Immature natural killer cell (primary cell): ENCODE measurements at regions not wholly inside any gene's neighbourhood (a gene's known extent, or its start where the extent isn't known, plus 50 kb on each side); places are given as distances from the start of the nearest gene placed in this dataset.
"Not testable (repeated sequence)": the region's sequence is repeated elsewhere in the genome, so short reads cannot be mapped to it uniquely, and the experiment has no call there.

Experiments used
- DNase-seq, 3 donors: peaks; one replicate each; pipeline ENCODE4 v3.0.0; 2022; ENCODE audit warnings: mixed read lengths in 1 of 3
- H3K27ac Mint-ChIP-seq, 6 donors: one replicate each; pipeline ENCODE4 v1.8.0; 2020; ENCODE audit warnings: mixed read lengths in 6 of 6, mild to moderate bottlenecking in 5 of 6, inconsistent platforms in 4 of 6, moderate library complexity in 3 of 6
- H3K27me3 Mint-ChIP-seq, 3 donors: one replicate each; pipeline ENCODE4 v1.8.0; 2020 to 2021; ENCODE audit warnings: low read depth in 3 of 3, mild to moderate bottlenecking in 3 of 3, mixed read lengths in 3 of 3, moderate library complexity in 3 of 3, inconsistent platforms in 1 of 3
- H3K36me3 Mint-ChIP-seq, 3 donors: one replicate each; pipeline ENCODE4 v1.8.0; 2020; ENCODE audit warnings: mixed read lengths in 3 of 3, inconsistent platforms in 2 of 3, mild to moderate bottlenecking in 2 of 3
- H3K4me1 Mint-ChIP-seq, 2 donors: one replicate each; pipeline ENCODE4 v1.8.0; 2020; ENCODE audit warnings: inconsistent platforms in 2 of 2, mild to moderate bottlenecking in 2 of 2, mixed read lengths in 2 of 2, moderate library complexity in 1 of 2
- H3K4me3 Mint-ChIP-seq, 5 donors: one replicate each; pipeline ENCODE4 v1.8.0; 2020; ENCODE audit warnings: mild to moderate bottlenecking in 5 of 5, mixed read lengths in 5 of 5, inconsistent platforms in 3 of 5, moderate library complexity in 3 of 5
- H3K9me3 Mint-ChIP-seq, 6 donors: one replicate each; pipeline ENCODE4 v1.8.0; 2020; ENCODE audit warnings: mild to moderate bottlenecking in 6 of 6, mixed read lengths in 6 of 6, inconsistent platforms in 4 of 6, moderate library complexity in 3 of 6

DNA sequence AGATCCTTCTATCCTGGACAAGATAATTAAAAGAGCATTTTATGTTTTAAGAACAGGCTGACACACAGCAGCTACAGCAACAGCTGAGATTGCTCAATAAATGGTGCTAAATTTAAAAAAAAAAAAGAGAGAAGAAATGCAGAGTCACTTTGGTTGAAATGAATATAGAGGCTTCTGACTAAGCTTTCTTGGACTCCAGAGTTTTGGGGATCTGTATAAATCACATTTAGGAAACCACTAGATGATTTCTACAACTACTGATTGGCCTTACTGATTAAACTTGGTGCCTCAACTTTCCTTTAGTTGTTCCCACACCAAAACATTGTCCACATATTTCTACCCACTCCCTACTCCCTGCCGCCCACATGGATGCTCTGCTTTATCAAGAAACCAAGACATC, 132.9 kb upstream of the ZBTB20 start:
- Mint-ChIP-seq H3K4me3 (no peak overlapping the region), H3K36me3 (peaks cover 0 to 4% (median 0%) of the 10 kb centered on the region in 3 donors), H3K4me1 (no peaks in the 10 kb centered on the region), H3K27me3 (peaks cover 0 to 6% (median 4%) of the 10 kb centered on the region in 3 donors), H3K27ac (no peak overlapping the region), H3K9me3 (peaks cover 0 to 6% (median 0%) of the 10 kb centered on the region in 6 donors)
- DNase-seq, result no peak

DNA sequence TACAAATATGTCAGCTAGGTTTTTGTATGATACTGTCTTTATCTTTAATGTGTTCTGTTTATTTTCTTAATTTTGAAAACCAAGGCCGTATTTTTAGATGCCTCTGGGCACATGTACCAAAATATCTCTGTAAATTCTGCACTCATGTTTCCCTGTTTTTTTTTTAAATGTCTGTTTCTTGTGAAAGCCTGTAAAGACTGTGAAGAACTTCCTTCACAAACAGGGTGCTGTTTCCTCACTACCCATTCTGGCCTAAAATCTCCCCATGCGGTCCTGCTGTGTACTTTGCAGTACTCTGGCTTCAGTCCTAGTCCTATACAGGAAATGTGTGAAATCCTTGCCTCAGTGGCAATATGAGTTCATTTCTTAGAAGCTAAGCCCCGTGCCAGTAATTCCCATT, 133.4 kb upstream of the ZBTB20 start:
- Mint-ChIP-seq H3K36me3 (peaks cover 0 to 4% (median 0%) of the 10 kb centered on the region in 3 donors), H3K9me3 (peaks cover 0 to 6% (median 0%) of the 10 kb centered on the region in 6 donors), H3K4me1 (no peaks in the 10 kb centered on the region), H3K4me3 (no peak overlapping the region), H3K27me3 (peaks cover 0 to 4% (median 4%) of the 10 kb centered on the region in 3 donors), H3K27ac (no peak overlapping the region)
- no peak for DNase-seq

DNA sequence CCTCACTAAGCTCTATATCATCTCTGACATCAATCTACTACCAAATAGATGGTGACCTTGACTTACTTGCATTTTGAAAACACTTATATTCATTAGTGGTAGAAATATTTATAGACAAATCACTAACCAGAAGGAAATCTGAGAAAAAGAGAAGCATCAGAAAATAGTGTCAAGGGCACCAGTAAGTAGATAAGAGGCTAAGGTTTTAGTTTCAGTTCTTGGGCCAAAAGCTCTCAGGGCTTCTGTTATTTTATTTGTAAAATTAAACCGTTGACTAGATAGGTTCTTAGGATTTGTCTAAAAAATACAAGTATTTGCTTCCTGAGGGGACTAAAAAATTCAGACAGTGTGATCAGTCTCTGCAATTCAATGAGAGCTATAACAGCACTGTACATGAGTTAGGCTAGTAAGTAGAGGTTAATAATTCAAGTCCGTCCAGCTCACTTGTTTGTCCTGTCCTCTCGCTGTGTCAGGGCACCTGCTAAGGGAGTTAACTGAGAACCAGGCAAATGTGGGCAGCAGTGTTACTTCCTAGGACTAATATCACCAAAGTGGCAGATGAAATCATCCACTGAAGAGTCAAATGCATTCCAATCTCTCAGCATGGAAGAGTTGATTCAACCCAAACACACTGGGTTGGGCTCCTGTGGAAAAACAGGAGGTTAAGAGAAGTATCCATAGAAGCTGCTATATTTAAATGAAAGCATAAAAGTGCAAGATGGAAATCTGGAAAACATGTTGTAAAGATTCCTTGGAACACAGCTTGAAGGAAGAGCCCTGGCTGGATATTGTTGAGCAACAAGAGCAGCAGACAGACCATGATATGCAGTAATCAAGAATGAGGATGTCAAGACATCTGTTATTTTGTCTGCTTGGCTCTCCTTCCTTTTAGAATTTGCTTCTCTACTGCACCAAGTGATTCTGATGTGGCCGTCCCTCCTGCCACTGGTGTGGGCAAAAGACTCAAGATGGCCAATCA, 134.9 kb upstream of the ZBTB20 start:
- no peak overlapping the region for H3K4me3 Mint-ChIP-seq
- no peak overlapping the region for H3K27ac Mint-ChIP-seq
- DNase-seq, result no peak
- H3K9me3 Mint-ChIP-seq, result peaks cover 0 to 6% (median 0%) of the 10 kb centered on the region in 6 donors
- peaks cover 0 to 6% (median 2%) of the 10 kb centered on the region in 3 donors for H3K27me3 Mint-ChIP-seq
- peaks cover 0 to 4% (median 0%) of the 10 kb centered on the region in 3 donors for H3K36me3 Mint-ChIP-seq
- no peaks in the 10 kb centered on the region for H3K4me1 Mint-ChIP-seq

DNA sequence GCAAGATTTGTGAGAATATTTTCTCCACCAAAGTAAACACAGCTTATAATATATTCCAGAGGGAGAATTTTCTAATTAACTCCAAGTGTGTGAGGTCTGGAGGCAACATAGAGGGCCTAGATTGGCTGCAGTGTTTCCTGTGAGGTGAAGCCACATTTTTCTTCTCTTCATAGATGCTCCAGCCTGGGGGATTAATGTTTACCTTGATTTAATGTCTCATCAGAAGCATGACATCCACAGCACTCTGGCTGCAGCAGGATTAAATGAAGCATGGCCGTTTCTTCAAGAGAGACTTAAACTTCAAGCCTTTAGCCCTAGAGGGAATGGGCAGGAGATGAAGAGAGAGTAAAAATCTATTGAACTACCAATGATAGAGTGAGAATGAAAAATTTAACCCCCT, 137.9 kb upstream of the ZBTB20 start:
- H3K27ac Mint-ChIP-seq, result no peak overlapping the region
- no peaks in the 10 kb centered on the region for H3K36me3 Mint-ChIP-seq
- peaks cover 0 to 4% (median 2%) of the 10 kb centered on the region in 3 donors for H3K27me3 Mint-ChIP-seq
- DNase-seq, result no peak
- H3K4me3 Mint-ChIP-seq, result no peak overlapping the region
- peaks cover 0 to 1% (median 0%) of the 10 kb centered on the region in 6 donors for H3K9me3 Mint-ChIP-seq
- H3K4me1 Mint-ChIP-seq, result no peaks in the 10 kb centered on the region

DNA sequence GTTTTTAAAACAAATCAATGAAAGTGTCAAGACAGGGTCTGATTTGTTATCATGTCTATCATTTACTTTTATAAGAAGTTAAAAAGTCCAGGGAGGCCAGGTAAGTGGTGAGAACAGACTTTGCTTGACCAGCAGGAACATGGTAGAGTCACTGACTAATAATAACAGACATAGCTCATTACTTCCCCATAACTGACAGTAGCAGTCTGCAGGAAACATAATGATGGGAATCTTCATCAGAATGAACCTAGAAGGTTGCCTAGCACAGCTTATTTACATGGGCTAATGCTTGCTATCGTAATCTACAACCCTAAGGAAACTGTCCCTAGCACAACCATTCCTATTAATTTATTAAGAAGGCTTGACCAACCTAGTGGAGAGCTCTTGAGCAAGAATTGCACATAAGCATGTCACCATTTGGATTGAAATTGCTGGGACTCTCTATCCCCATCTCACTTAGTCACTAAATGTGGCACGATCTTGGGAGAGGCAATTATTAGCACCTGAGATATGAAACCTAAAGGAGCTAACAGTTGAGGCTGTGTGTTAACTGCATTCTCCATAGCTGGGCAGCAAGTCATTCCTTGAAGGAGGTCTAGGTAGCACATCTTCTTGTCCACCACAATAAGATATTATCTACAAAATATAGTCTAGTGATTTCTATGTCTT, 139.6 kb upstream of the ZBTB20 start:
- Mint-ChIP-seq H3K4me3 (no peak overlapping the region), H3K27ac (no peak overlapping the region), H3K4me1 (no peaks in the 10 kb centered on the region), H3K9me3 (peaks cover 0 to 1% (median 0%) of the 10 kb centered on the region in 6 donors), H3K27me3 (peaks cover 0 to 2% (median 2%) of the 10 kb centered on the region in 3 donors), H3K36me3 (no peaks in the 10 kb centered on the region)
- DNase-seq, result no peak

DNA sequence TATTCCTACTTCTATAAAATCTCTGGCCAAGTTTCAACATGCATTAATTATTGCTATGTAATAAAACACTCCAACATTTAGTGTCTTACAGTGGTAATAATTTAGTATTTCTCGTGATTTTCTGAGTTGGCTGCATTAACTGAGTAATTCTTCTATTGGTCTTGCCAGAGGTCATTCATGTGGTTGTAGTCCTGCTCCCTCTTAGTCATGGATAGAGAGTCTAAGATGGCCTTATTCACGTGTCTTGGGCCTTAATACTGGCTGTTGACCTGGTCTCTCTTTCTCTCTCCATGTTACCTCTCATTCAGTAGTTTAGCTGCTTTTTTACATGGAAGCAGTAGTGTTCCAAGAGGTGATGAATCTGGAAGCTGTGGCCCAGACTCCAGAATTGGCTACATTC, 140.1 kb upstream of the ZBTB20 start:
- Mint-ChIP-seq H3K27ac (no peak overlapping the region), H3K27me3 (peaks cover 0 to 2% (median 2%) of the 10 kb centered on the region in 3 donors), H3K9me3 (peaks cover 0 to 1% (median 0%) of the 10 kb centered on the region in 6 donors), H3K4me1 (no peaks in the 10 kb centered on the region), H3K36me3 (no peaks in the 10 kb centered on the region), H3K4me3 (no peak overlapping the region)
- no peak for DNase-seq

DNA sequence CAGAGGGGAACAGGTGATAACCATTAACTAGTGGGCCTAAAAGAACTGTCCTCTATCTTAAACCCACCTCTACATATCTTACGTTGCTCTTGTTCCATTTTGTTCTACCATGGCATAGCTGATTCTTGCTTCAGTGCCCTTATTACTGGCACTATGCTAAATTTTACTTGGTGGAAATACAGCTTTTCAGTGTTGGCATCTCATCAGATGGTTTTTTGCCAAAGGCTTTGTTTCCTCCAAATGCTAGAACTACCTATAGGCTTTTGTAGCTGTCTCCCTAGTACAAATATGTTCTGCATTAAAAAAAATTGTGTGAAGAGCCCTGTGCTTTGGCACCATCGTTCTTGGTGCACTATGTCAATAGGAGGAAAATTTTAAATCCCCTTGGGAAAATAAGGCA, 145.0 kb upstream of the ZBTB20 start:
- H3K4me3 Mint-ChIP-seq, result no peak overlapping the region
- no peak for DNase-seq
- H3K36me3 Mint-ChIP-seq, result peaks cover 0 to 3% (median 0%) of the 10 kb centered on the region in 3 donors
- peaks cover 0 to 2% (median 0%) of the 10 kb centered on the region in 3 donors for H3K27me3 Mint-ChIP-seq
- H3K9me3 Mint-ChIP-seq, result peaks cover 0 to 4% (median 0%) of the 10 kb centered on the region in 6 donors
- no peak overlapping the region for H3K27ac Mint-ChIP-seq
- H3K4me1 Mint-ChIP-seq, result no peaks in the 10 kb centered on the region

DNA sequence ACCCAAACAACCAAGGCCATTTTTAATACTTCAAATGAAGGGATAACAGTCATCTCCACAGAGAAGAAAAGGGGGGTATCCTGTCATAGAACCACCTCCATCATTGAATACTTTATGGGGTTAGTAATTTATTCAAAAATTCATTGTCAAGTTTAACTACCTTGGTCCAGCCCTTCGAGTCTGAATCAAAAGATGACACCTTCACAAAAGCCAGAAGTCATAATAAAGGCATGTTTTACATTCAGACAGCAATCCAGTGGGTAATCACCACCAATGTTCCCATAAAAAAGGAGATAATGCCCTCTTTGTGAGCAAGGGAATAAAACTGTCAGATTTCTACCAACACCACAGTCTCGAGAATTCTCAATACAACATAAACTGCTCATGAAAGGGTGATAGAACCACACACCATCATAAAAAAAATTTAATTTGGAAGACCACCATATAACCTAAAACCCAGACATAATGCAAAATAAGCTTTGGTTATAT, 145.6 kb upstream of the ZBTB20 start:
- no peaks in the 10 kb centered on the region for H3K4me1 Mint-ChIP-seq
- H3K27ac Mint-ChIP-seq, result no peak overlapping the region
- peaks cover 0 to 3% (median 0%) of the 10 kb centered on the region in 3 donors for H3K36me3 Mint-ChIP-seq
- no peak for DNase-seq
- H3K4me3 Mint-ChIP-seq, result no peak overlapping the region
- H3K9me3 Mint-ChIP-seq, result peaks cover 0 to 2% (median 0%) of the 10 kb centered on the region in 6 donors
- peaks cover 0 to 2% (median 0%) of the 10 kb centered on the region in 3 donors for H3K27me3 Mint-ChIP-seq

DNA sequence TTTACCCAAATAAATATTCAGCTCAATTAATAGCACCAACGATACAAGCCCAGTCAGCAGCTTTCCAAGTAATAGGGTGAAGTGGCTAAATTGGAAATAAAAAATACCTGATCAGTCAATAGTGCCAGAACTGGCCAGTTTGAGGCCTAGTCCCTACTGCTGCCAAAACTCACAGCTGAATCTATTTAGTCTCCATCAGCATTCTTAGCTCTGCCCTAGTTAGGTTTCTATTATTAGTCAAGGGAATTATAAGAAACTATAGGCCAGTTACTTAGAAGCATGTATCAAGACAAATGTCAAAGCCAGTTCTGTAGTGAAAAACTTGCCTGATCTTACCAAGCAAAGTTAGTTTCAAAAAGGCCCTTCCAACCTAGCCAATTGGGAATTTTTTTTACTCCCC, 146.2 kb upstream of the ZBTB20 start:
- peaks cover 0 to 2% (median 0%) of the 10 kb centered on the region in 6 donors for H3K9me3 Mint-ChIP-seq
- H3K36me3 Mint-ChIP-seq, result peaks cover 0 to 3% (median 0%) of the 10 kb centered on the region in 3 donors
- DNase-seq, result no peak
- no peak overlapping the region for H3K27ac Mint-ChIP-seq
- no peak overlapping the region for H3K4me3 Mint-ChIP-seq
- no peaks in the 10 kb centered on the region for H3K4me1 Mint-ChIP-seq
- H3K27me3 Mint-ChIP-seq, result peaks cover 0 to 2% (median 0%) of the 10 kb centered on the region in 3 donors

DNA sequence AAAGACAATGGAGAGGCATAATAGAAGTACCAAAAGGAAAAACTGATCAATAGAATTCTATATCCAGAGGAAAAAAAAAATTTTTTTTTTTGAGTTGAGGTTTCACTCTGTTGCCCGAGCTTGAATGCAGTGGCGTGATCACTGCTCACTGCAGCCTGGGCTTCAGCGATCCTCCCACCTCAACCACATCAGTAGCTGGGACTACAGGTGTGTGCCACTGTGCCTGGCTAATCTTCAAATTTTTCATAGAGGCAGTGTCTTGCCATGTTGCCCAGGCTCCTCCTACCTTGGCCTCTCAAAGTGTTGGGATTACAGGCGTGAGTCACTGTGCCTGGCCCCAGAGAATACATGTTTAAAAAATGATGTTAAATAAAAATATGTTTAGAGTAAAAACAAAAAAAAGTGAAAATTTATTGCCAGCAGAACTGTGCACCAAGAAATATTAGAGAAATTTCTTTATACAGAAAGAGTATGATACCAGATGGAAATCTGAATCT, 154.3 kb upstream of the ZBTB20 start:
- peaks cover 2 to 10% (median 4%) of the 10 kb centered on the region in 3 donors for H3K27me3 Mint-ChIP-seq
- no peaks in the 10 kb centered on the region for H3K4me1 Mint-ChIP-seq
- H3K9me3 Mint-ChIP-seq, result no peaks in the 10 kb centered on the region
- no peak overlapping the region for H3K27ac Mint-ChIP-seq
- DNase-seq, result no peak
- H3K4me3 Mint-ChIP-seq, result no peak overlapping the region
- no peaks in the 10 kb centered on the region for H3K36me3 Mint-ChIP-seq

DNA sequence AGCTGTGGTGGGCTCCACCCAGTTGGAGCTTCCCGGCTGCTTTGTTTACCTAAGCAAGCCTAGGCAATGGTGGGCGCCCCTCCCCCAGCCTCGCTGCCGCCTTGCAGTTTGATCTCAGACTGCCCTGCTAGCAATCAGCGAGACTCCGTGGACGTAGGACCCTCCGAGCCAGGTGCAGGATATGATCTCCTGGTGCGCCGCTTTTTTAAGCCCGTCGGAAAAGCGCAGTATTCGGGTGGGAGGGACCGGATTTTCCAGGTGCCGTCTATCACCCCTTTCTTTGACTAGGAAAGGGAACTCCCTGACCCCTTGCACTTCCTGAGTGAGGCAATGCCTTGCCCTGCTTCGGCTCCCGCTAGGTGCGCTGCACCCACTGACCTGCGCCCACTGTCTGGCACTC, 170.9 kb upstream of the ZBTB20 start:
- DNase-seq, H3K4me1 Mint-ChIP-seq, H3K27ac Mint-ChIP-seq, H3K4me3 Mint-ChIP-seq, H3K36me3 Mint-ChIP-seq: not testable (repeated sequence)
- peaks cover 2 to 11% (median 5%) of the 10 kb centered on the region in 3 donors for H3K27me3 Mint-ChIP-seq
- H3K9me3 Mint-ChIP-seq, result peaks cover 0 to 10% (median 6%) of the 10 kb centered on the region in 6 donors

DNA sequence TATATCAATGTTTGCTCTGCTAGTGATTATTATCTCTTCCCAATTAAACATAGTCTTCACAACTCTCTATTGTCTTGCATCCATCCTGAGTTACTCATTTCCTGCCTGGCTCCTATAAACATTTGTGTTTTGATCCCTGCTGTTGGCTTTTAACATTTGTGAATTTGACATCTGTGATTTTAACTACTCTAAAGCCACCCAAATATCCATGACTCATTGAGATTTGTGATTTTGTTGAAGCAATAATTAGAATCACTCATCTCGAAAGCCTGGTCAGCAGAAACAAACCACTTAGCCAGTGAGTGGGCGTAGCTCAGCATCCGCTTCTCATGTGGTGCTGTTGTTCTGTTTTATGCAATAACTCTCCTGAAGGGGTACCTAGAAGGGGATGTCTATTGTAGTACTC, 174.3 kb upstream of the ZBTB20 start:
- Mint-ChIP-seq H3K4me3 (no peak overlapping the region), H3K36me3 (no peaks in the 10 kb centered on the region)

DNA sequence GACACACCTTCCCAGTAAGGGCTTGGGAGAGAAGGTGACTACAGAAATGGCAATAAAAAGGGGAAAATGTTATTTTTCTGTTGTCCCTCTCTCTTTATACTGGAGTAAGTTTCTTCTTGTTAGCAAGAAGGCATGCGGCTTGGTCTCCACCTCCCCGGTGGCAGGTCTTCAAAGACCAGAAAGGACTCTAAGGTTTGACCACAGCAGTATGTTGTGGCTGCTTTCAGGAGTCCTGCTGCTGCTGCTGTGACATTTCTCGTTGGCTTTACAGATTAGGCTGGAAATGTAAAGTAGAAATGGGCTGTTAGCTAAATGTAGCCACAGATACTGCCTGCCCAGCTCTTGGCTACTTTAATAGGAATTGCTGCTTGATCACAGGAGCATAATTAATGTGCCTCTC, 175.8 kb upstream of the ZBTB20 start:
- Mint-ChIP-seq H3K4me1 (no peaks in the 10 kb centered on the region), H3K27me3 (peaks cover 2 to 9% (median 3%) of the 10 kb centered on the region in 3 donors), H3K9me3 (peaks cover 0 to 10% (median 3%) of the 10 kb centered on the region in 6 donors), H3K4me3 (no peak overlapping the region), H3K27ac (no peak overlapping the region), H3K36me3 (no peaks in the 10 kb centered on the region)
- DNase-seq, result no peak

More for the DNA sequence above, 174.3 kb upstream of the ZBTB20 start:
- DNase-seq, result no peak
- peaks cover 2 to 11% (median 3%) of the 10 kb centered on the region in 3 donors for H3K27me3 Mint-ChIP-seq
- peaks cover 0 to 11% (median 4%) of the 10 kb centered on the region in 6 donors for H3K9me3 Mint-ChIP-seq
- no peaks in the 10 kb centered on the region for H3K4me1 Mint-ChIP-seq
- H3K27ac Mint-ChIP-seq, result no peak overlapping the region
